GM21526 (cell line): ENCODE measurements at regions not wholly inside any gene's neighbourhood (a gene's known extent, or its start where the extent isn't known, plus 50 kb on each side); places are given as distances from the start of the nearest gene placed in this dataset.

Experiments
- ATAC-seq: cut with Tn5 transposase; IDR thresholded peaks from one replicate; pipeline ENCODE4 v1.9.1; 2021; ENCODE audit warnings: moderate library complexity; ENCODE audit not compliant: unreplicated experiment, low FRiP score

GRCh38 chr1:5329068-5329739, 663.0 kb downstream of the NPHP4 start:
- ATAC-seq, result no peak

- no peak for ATAC-seq
These were observed 667.3 kb downstream of the NPHP4 start for GRCh38 chr1:5324883-5325282.

DNA sequence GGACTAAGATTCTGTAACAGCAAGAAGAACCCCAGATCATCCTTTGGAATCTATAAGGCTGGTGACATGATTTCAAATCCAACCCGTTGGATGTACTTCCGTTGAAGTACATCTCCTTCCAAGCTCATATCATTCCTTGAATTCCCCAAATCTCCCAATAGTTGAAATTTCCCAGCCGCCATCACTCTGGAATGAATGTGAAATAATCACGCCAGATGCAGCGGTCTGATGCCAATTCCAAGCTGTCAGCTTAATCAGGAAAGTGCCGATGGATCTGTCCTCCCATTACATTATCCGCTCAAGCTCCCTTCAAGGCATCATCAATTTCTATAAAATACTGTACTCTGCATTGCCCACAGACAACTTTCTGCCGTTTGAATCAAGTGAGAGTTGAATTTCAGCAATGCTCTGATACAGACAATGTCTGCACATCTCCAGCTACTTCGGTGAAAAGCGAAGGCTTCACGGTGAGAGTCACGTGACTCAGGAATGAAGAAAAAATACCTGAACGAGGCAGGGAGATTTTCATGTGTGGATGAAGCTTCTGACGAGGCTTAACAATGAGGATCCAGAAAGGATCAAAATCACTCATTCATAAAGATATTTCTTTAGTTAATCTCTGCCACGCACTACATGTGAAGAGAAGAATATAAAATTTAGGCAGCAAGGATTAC, 663.9 kb downstream of the AJAP1 start:
- no peak for ATAC-seq

- ATAC-seq, result no peak
These were observed 663.0 kb downstream of the AJAP1 start for GRCh38 chr1:5317391-5317790.

- ATAC-seq, result no peak
These were observed 658.5 kb downstream of the AJAP1 start for GRCh38 chr1:5312862-5313261.

DNA sequence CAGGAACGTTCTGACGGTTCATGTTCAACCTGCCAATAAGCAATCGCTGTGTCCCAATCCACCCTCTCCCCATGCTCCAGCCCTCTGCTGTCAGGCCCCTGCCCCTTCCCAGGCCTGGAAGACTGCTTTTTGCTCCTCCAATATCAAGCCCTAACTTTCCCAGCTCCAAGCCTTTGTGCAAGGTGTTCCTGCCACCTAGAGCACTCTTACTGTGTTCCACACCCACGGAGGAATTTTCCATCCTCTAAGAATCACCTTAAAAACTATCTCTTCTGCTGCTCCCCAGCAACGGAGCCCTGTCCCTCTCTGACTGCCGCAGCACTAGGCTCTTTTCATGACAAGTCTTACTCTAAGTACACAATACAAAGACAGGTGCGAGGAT, 657.9 kb downstream of the AJAP1 start:
- ATAC-seq, result no peak

DNA sequence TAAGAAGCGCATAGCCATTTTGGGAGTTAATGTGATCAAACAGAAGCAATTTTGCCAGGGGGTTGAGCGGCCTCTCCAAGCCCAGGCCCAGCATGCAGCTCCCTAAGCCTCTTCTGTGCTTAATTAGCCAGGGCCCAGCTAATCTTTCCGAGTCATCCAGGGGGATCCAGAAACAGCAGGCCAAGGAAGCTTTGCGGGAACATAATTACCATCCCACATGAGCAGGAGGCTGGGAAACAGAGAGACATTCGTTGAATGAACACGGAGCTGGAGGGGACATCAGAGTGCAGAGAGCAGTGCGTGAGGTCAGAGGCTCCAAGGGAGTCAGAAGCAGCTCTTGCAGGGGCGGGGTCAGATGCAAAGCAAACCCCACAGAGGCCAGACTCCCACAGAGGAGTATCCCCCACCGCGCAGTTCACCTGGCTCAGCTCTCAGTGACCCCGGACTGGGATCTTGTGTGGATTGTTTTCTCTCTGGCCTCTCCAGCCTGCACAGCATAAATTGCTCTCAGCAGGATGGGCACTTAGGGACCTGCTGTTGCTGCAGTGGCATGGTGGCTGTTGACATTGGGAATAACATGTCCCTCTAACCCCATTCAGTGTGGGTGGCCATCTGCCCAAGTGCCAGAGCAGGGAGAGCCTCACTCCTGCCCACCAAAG, 657.4 kb downstream of the AJAP1 start:
- ATAC-seq, result no peak

GRCh38 chr1:5311147-5311546, 656.7 kb downstream of the AJAP1 start:
- ATAC-seq, result no peak

- no peak for ATAC-seq
These were observed 653.8 kb downstream of the AJAP1 start for GRCh38 chr1:5308249-5308648.

DNA sequence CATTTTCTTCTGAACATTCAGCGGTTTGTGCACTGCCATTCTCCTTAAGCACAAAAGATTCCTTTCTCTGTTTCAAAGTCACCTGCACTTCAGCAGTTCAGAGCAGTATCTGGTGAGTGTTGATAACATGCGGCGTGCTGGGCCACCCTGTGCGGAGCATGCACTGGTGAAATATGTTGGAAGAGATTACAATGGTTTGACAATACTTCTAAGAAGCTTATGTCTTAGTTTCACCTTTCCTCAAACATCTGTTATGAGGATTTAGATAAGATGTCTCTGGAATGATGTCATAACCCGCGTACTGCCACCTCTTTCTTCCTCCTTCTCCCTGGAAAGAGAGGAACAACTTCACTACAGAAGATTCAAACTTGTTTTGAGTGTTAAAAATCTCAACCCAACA, 650.3 kb downstream of the AJAP1 start:
- ATAC-seq, result no peak

DNA sequence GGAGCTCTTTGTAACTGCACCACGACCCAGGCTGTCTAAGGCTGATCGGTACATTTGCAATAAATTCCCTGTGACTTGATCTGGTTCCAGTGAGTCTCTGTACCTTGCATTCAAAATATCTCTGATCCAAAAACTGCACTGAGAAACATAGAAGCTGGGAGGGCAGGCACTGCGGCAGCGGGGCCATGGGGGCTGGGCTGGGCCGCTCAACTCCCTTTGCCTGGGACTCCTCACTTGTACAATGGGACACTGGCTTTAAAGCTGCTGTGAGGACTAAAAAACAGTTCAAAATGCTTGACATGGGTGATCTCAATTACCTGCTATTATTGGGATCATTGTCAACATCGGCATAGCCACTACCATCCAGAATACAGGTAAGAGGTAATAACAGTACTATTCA, 644.0 kb downstream of the AJAP1 start:
- no peak for ATAC-seq

GRCh38 chr1:5297886-5298239, 643.5 kb downstream of the AJAP1 start:
- no peak for ATAC-seq

DNA sequence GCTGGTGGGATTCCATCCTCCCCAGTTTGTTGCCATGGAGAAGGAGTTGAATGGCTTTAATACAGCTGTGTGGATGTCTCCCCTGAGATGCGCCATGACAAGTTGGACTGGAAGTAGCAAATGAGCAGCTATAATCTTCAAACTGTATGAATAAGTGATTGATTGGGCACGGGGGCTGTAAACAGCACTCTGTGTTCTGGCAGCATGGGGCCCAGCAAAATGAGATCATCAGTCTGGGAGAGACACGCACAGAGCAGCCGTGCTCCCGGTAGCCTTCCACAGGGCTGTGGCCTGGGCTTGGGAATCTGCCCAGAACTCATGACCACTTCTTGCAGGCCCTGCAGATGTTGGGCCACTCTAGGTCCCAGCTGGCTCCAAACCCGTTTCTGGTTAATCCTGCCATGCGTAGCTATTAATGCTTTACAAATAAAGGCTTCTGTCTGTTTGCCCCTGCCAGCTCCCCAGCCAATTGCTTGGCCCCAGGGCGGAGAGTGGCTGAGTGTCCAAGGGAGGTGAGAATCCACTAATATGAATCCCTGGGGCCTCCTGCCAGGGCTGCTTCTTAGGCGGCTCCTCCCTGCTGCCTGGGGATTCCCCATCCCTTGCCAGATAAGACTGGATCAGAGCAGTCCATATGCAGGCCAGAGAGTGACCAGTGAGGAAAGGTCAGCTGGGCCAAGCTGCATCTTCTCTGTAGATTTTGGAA, 642.9 kb downstream of the AJAP1 start:
- no peak for ATAC-seq

- ATAC-seq, result no peak
These were observed 642.3 kb downstream of the AJAP1 start for GRCh38 chr1:5296557-5297179.

- ATAC-seq, result no peak
These were observed 641.7 kb downstream of the AJAP1 start for GRCh38 chr1:5296095-5296494.

GRCh38 chr1:5291889-5292288, 637.5 kb downstream of the AJAP1 start:
- no peak for ATAC-seq

DNA sequence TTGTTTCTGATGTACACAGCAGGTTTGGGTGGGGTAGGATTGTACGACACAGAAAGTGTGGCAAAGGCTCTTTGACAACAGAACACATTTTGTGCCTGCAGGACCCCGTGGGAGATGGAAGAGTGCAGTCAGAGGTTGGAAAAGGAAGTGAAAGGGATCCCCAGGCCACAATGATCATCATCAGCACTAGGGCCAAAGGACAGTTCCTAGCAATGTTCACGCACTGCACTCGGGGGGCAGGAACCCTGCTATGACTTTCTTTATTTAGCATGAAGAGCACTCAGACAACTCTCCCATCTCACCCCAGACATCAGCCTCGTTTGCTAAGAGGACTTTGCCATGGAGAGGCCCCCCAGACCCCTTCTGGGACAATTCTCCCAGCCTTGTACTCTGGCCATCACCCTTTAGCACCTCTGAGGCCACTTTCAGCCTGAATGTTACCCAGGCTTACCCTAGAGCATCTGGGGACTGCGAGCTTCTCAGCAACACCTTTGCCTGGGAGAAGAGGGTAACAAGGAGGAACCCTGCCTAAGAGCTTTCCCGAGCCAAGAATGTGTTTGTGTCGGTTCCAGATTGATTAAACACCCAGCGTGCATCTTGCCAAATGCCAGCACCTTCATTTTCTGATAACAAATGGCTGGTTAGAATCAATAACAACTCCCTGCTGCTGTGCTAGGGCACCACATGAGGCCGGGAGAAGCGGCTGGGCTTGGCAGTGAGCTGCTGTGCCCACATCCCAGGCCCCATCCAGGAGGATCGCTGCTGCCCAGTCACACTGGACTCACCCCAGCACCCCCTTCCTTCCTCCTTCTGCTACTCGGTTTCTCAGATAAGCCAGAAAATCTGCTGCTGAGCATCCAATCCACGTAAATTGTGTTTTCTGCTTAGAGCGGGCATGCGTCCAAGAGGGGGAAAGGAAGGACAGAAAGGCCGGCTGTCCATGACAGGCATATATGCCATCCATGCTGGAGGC, 633.1 kb downstream of the AJAP1 start:
- no peak for ATAC-seq

DNA sequence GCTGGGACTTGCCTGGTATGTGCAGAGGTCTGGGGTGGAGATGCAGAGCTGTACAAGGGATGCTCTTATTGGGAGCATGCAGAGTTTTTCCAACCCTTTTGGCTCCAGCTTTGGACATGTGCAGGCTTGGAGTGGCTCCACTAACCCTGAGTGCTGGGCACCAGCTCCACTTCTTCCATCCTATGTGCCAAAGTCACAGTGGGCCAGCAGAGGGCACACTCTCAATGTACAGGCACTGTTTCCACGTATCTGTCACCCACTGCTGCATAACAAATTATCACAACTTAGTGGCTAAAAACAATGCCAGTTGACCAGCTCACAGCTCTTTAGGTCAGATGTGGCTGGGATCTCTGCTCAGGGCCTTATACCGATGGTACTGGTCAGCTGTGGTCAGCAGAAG, 631.8 kb downstream of the AJAP1 start:
- ATAC-seq, result no peak

DNA sequence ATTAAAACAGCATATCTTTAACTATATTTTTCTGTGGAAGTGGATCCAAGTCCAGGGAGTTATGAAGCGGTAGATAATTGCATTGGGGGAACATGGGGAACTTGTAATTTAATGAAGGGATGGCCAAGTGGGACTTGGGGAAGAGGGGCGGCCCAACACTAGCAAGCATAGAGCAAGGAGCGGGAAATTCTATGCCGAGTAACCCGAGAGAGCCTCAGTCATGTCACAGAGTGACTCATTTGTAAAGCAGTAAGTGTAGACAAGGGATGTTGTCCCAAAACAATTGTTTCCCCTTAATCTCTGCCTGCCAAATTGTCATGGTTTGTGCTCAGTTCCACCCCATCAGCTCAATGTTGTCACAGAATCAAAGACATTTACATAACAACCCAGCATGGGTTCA, 620.1 kb downstream of the AJAP1 start:
- ATAC-seq, result no peak
